ENCODE measurements at regions not wholly inside any gene's neighbourhood (a gene's known extent, or its start where the extent isn't known, plus 50 kb on each side); places are given as distances from the start of the nearest gene placed in this dataset.

DNA sequence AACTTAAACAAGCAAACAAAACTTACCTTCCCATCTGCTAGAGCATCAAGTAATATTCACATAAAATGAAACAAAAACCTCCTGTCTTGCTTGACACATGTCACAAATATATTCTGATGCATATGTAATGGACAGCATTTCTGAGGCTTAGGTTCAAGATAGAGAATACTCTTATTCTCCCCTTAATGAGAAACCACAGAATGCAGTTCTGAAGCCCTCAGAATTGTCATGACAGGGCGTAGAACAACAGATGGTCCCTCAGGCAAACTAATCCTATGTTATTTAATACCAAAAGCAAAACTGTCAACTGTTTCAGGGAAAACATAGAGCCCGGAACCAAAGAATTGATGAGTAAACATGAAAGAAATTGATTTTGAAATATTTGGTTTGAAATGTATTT lies 229.9 kb upstream of the RIOK2 start:
- Histone ChIP-seq H3K9ac (ENCODE audit: insufficient read length) (no peak overlapping the region), H3K4me3 (no peak overlapping the region), H3K36me3 (ENCODE audit: insufficient read depth, low read length) (no peaks in the 10 kb centered on the region), H3K9me3 (ENCODE audit: low read depth, low read length) (no peaks in the 10 kb centered on the region), H3K27ac (no peak overlapping the region)
- DNase-seq (ENCODE audit: low read depth, low spot score) = no peak
- TF ChIP-seq EZH2 (IDR thresholded peaks at IDR 0.05) = no peak
- no peak for TF ChIP-seq FOXP2 (optimal IDR thresholded peaks at IDR 0.05; ENCODE audit: control extremely low read depth, extremely low read length, insufficient read depth)
- no peak for TF ChIP-seq POLR2AphosphoS5 (IDR thresholded peaks at IDR 0.05; ENCODE audit: borderline replicate concordance, low read depth, low read length)

DNA sequence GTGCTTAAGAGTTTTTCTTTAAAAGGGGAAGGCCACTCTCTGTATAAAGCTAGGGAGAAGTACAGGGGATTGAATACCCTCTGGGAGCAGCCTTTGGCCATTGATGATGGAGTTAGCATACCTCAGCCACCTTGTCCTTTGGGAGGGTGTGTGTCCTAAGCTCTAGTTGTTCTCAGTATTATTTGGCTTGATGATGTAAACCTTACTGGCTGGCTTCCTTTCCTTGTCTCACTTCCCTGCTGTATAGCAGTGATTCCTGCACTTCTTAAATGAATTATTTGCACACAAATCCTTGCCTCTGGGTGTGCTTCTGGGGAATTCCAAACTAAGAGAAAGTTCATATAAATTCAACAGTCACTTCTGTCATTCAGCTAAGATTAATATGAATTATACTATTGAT lies 234.9 kb upstream of the RIOK2 start:
- H3K27ac ChIP-seq = no peak overlapping the region
- no peaks in the 10 kb centered on the region for H3K36me3 ChIP-seq (ENCODE audit: insufficient read depth, low read length)
- DNase-seq (ENCODE audit: low read depth, low spot score) = no peak
- H3K9me3 ChIP-seq (ENCODE audit: low read depth, low read length) = no peaks in the 10 kb centered on the region
- H3K4me3 ChIP-seq = no peak overlapping the region
- no peak for TF ChIP-seq POLR2AphosphoS5 (IDR thresholded peaks at IDR 0.05; ENCODE audit: borderline replicate concordance, low read depth, low read length)
- TF ChIP-seq EZH2 (IDR thresholded peaks at IDR 0.05) = no peak
- no peak for TF ChIP-seq FOXP2 (optimal IDR thresholded peaks at IDR 0.05; ENCODE audit: control extremely low read depth, extremely low read length, insufficient read depth)
- H3K9ac ChIP-seq (ENCODE audit: insufficient read length) = no peak overlapping the region

DNA sequence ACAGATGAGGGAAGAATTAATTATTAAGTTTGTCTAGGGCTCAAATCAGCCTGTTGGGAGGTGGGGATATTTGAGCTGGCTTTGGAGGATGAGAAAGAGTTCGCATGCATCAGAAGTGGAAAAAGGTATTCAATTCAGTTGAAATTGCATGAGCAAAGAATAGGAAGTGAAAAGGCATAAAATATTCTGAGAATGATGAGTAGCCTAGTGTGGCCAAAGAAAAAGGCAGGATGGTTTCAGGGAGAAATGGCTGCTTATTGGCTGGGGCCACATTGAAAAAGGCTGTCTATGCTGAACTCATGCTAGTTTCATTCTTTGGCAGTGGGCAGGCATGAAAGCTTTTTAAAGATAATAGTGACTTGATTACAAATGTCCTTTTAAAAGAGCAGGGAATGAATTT lies 235.4 kb upstream of the RIOK2 start:
- no peak overlapping the region for H3K4me3 ChIP-seq
- H3K36me3 ChIP-seq (ENCODE audit: insufficient read depth, low read length) = no peaks in the 10 kb centered on the region
- no peak overlapping the region for H3K27ac ChIP-seq
- H3K9me3 ChIP-seq (ENCODE audit: low read depth, low read length) = no peaks in the 10 kb centered on the region
- TF ChIP-seq EZH2 (IDR thresholded peaks at IDR 0.05) = no peak
- TF ChIP-seq POLR2AphosphoS5 (IDR thresholded peaks at IDR 0.05; ENCODE audit: borderline replicate concordance, low read depth, low read length) = no peak
- TF ChIP-seq FOXP2 (optimal IDR thresholded peaks at IDR 0.05; ENCODE audit: control extremely low read depth, extremely low read length, insufficient read depth) = no peak
- no peak for DNase-seq (ENCODE audit: low read depth, low spot score)
- H3K9ac ChIP-seq (ENCODE audit: insufficient read length) = no peak overlapping the region

DNA sequence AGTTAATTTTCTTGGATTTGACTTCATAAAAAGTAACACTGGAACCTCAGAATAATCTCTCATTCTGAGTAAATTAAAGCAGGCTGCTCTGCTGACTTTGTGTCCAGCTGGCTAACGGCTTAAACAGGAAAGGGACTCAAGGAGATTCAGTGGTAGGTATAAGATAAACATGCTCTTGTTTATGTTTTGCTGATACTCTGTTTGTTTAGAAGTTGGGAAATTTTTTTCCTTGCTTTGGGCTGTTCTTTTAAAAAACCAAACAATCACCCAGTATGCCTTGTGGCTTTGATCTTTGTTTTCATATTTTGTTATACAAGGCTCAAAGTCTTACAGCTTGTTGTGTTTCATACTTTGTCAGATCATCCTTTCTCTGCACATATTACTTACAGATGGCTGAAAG lies 237.6 kb upstream of the RIOK2 start:
- Histone ChIP-seq H3K9me3 (ENCODE audit: low read depth, low read length) (no peaks in the 10 kb centered on the region), H3K27ac (no peak overlapping the region), H3K4me3 (no peak overlapping the region), H3K36me3 (ENCODE audit: insufficient read depth, low read length) (no peaks in the 10 kb centered on the region), H3K9ac (ENCODE audit: insufficient read length) (no peak overlapping the region)
- no peak for DNase-seq (ENCODE audit: low read depth, low spot score)
- TF ChIP-seq POLR2AphosphoS5 (IDR thresholded peaks at IDR 0.05; ENCODE audit: borderline replicate concordance, low read depth, low read length) (no peak), FOXP2 (optimal IDR thresholded peaks at IDR 0.05; ENCODE audit: control extremely low read depth, extremely low read length, insufficient read depth) (no peak), EZH2 (IDR thresholded peaks at IDR 0.05) (no peak)

DNA sequence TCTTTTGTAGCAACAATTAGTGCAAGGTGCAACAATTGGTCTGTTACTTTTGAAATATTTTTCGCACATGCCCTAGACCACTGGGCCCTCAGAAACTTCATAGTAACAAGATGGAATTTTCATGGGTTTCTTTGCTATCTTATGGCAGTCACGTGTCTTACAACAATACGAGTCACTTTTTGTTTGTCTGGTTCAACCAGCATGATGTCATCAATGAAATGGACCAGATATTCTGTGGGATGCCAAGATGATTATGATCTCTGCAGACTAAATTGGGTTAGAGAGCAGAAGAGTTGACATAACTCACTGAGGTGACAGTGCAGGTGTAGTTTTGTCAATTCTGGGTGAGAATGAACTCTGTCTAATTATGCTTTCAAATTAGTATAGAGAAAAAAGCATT lies 239.6 kb upstream of the RIOK2 start:
- Histone ChIP-seq H3K9ac (ENCODE audit: insufficient read length) (no peak overlapping the region), H3K27ac (no peak overlapping the region), H3K36me3 (ENCODE audit: insufficient read depth, low read length) (no peaks in the 10 kb centered on the region), H3K4me3 (no peak overlapping the region), H3K9me3 (ENCODE audit: low read depth, low read length) (no peaks in the 10 kb centered on the region)
- TF ChIP-seq EZH2 (IDR thresholded peaks at IDR 0.05) (no peak), FOXP2 (optimal IDR thresholded peaks at IDR 0.05; ENCODE audit: control extremely low read depth, extremely low read length, insufficient read depth) (no peak), POLR2AphosphoS5 (IDR thresholded peaks at IDR 0.05; ENCODE audit: borderline replicate concordance, low read depth, low read length) (no peak)
- no peak for DNase-seq (ENCODE audit: low read depth, low spot score)

DNA sequence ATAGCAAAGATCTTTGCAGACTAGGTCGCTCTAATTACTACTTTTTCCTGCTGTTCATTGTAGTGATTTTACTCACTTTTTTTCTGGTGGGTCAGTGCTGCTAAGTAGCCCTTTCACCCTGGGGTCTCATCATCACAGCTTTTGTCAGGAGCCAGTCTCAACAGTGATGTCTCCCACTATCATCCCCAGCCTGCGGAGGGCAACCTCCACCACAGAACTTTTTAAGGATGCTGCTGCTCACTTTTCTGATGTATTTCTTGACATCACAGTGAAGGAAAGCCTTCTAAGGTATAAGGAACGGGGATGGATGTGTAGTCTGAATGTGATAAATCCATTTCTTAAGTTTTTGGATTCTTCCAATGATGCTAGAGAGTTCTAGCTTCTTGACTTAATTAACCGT lies 242.5 kb upstream of the RIOK2 start:
- Histone ChIP-seq H3K36me3 (ENCODE audit: insufficient read depth, low read length) (no peaks in the 10 kb centered on the region), H3K9me3 (ENCODE audit: low read depth, low read length) (no peaks in the 10 kb centered on the region), H3K27ac (no peak overlapping the region), H3K4me3 (no peak overlapping the region), H3K9ac (ENCODE audit: insufficient read length) (no peak overlapping the region)
- DNase-seq (ENCODE audit: low read depth, low spot score) = no peak
- TF ChIP-seq EZH2 (IDR thresholded peaks at IDR 0.05) = no peak
- no peak for TF ChIP-seq POLR2AphosphoS5 (IDR thresholded peaks at IDR 0.05; ENCODE audit: borderline replicate concordance, low read depth, low read length)
- no peak for TF ChIP-seq FOXP2 (optimal IDR thresholded peaks at IDR 0.05; ENCODE audit: control extremely low read depth, extremely low read length, insufficient read depth)

DNA sequence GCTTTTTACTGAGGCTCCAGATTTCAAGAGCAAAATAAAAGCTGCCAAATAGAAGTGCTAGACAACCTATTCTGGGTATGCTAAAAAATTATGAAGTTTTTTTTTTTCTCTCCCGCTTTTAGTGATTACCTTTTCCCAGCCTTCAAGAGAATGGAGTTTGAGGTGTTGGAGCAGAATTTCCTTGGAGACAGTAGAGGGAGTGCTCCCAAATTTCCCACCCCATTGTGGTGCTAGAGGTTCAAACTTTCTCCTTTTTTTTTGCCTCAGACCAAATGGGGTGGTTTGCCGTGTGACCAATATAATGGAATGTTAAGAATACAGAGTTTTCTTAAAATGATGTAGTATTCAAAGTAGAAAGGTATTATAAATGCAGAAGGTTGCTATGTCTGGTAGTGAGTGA lies 244.2 kb upstream of the RIOK2 start:
- no peak overlapping the region for H3K27ac ChIP-seq
- no peaks in the 10 kb centered on the region for H3K36me3 ChIP-seq (ENCODE audit: insufficient read depth, low read length)
- TF ChIP-seq POLR2AphosphoS5 (IDR thresholded peaks at IDR 0.05; ENCODE audit: borderline replicate concordance, low read depth, low read length) (no peak), EZH2 (IDR thresholded peaks at IDR 0.05) (no peak), FOXP2 (optimal IDR thresholded peaks at IDR 0.05; ENCODE audit: control extremely low read depth, extremely low read length, insufficient read depth) (no peak)
- DNase-seq (ENCODE audit: low read depth, low spot score) = no peak
- H3K4me3 ChIP-seq = no peak overlapping the region
- no peaks in the 10 kb centered on the region for H3K9me3 ChIP-seq (ENCODE audit: low read depth, low read length)
- no peak overlapping the region for H3K9ac ChIP-seq (ENCODE audit: insufficient read length)

DNA sequence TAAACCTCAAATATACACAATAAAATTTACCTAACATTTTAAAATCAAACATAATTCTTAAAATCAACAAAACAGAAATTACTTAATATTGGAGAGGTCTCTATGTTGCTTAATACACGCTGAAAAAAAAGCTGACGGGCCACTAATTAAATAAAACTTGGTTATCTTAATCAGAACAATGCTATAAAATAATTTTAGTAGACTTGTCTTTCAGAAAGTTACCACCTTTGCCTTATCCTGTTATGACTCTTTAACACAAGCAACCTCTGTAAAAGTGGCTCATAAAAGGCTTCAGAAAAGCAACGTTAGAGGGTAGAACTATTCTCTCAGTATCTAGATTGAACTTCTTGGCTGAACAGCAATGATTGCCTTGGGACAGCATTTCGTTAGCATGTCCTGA lies 251.0 kb upstream of the RIOK2 start:
- DNase-seq (ENCODE audit: low read depth, low spot score) = no peak
- no peak for TF ChIP-seq EZH2 (IDR thresholded peaks at IDR 0.05)
- no peak for TF ChIP-seq POLR2AphosphoS5 (IDR thresholded peaks at IDR 0.05; ENCODE audit: borderline replicate concordance, low read depth, low read length)
- H3K36me3 ChIP-seq (ENCODE audit: insufficient read depth, low read length) = no peaks in the 10 kb centered on the region
- H3K4me3 ChIP-seq = no peak overlapping the region
- H3K9me3 ChIP-seq (ENCODE audit: low read depth, low read length) = no peaks in the 10 kb centered on the region
- H3K27ac ChIP-seq = no peak overlapping the region
- no peak overlapping the region for H3K9ac ChIP-seq (ENCODE audit: insufficient read length)

DNA sequence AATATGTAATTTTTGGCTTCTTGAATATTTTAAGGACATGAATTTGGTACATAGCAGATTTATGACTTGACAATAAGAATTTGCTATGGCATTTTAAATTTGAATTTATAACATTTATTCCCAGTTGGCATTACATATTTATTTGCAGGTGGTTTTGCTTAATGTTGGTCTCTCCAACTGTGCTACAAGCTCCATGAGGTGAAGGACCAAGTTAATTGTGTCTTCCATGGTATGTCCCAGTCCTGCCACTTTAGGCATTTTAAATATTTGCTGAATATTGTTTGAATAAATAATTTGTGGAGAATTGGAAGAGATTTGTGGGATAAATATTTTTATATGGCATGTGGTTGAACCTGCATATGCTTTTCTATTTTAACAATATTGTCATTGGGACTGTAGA lies 253.4 kb upstream of the RIOK2 start:
- no peaks in the 10 kb centered on the region for H3K36me3 ChIP-seq (ENCODE audit: insufficient read depth, low read length)
- no peak overlapping the region for H3K27ac ChIP-seq
- TF ChIP-seq EZH2 (IDR thresholded peaks at IDR 0.05) (no peak), FOXP2 (optimal IDR thresholded peaks at IDR 0.05; ENCODE audit: control extremely low read depth, extremely low read length, insufficient read depth) (no peak), POLR2AphosphoS5 (IDR thresholded peaks at IDR 0.05; ENCODE audit: borderline replicate concordance, low read depth, low read length) (no peak)

More for the DNA sequence above, 253.4 kb upstream of the RIOK2 start:
- Histone ChIP-seq H3K9ac (ENCODE audit: insufficient read length) (no peak overlapping the region), H3K4me3 (no peak overlapping the region), H3K9me3 (ENCODE audit: low read depth, low read length) (no peaks in the 10 kb centered on the region)
- no peak for DNase-seq (ENCODE audit: low read depth, low spot score)

All from SK-N-MC (cell line).